NCI-H526 (cell line): ENCODE measurements at regions not wholly inside any gene's neighbourhood (a gene's known extent, or its start where the extent isn't known, plus 50 kb on each side); places are given as distances from the start of the nearest gene placed in this dataset.
"Not testable (repeated sequence)": the region's sequence is repeated elsewhere in the genome, so short reads cannot be mapped to it uniquely, and the experiment has no call there.

Experiments used
- DNase-seq, 2 experiments: peaks; one replicate each; lab custom pipeline; 2025; lab: John Stamatoyannopoulos, UW

- peak; percentile 1 to 55 for DNase-seq
Observed at GRCh38 chr20:29533566-29534177, 1723.8 kb upstream of the DEFB115 start.

- not testable (repeated sequence) for DNase-seq
Observed at GRCh38 chr20:29566901-29567635, 1690.4 kb upstream of the DEFB115 start.

GRCh38 chr20:29567671-29568070 is 1689.8 kb upstream of the DEFB115 start:
- not testable (repeated sequence) for DNase-seq

GRCh38 chr20:29570126-29570525 is 1687.3 kb upstream of the DEFB115 start:
- DNase-seq: not testable (repeated sequence)

GRCh38 chr20:29589530-29589929 is 1667.9 kb upstream of the DEFB115 start:
- DNase-seq: not testable (repeated sequence)

- DNase-seq: not testable (repeated sequence)
Observed at GRCh38 chr20:29604163-29604562, 1653.3 kb upstream of the DEFB115 start.

- not testable (repeated sequence) for DNase-seq
Observed at GRCh38 chr20:29606171-29606570, 1651.3 kb upstream of the DEFB115 start.

- DNase-seq: not testable (repeated sequence)
Observed at GRCh38 chr20:29629395-29629794, 1628.1 kb upstream of the DEFB115 start.
